ENCODE measurements at regions not wholly inside any gene's neighbourhood (a gene's known extent, or its start where the extent isn't known, plus 50 kb on each side); places are given as distances from the start of the nearest gene placed in this dataset.
A peak's percentile ranks its signal among the peaks of the same experiment; 100 is the strongest.

- no TSS peak for BruUV-seq (replicated peaks)
- H2BK20ac ChIP-seq (ENCODE audit: low read depth, low read length): no peak overlapping the region
- no peak overlapping the region for H3K4ac ChIP-seq (ENCODE audit: low read depth, low read length)
- in situ Hi-C loops (cut with MboI; ENCODE audit: low sequenced_read_pairs): loop anchor here (25.0 kb wide), 1 partner anchor 362 kb away; the partner anchor contains the start of gene HMGB1
- no peak overlapping the region for H3K56ac ChIP-seq (ENCODE audit: extremely low read depth, insufficient read depth, low read length)
- dilution Hi-C loops (cut with HindIII; ENCODE audit: low sequenced_read_pairs, unreplicated experiment): no loop called here
- ATAC-seq (ENCODE audit: low read depth) (no peak), DNase-seq (no peak)
- H3K14ac ChIP-seq (replicated peaks; ENCODE audit: low read depth, low read length): no peak overlapping the region
- ChIA-PET POLR2A (ENCODE audit: unreplicated experiment) (no interaction called here), CTCF (no interaction called here)
- no peak overlapping the region for H2BK15ac ChIP-seq (ENCODE audit: low read depth, low read length)
- no peak overlapping the region for H3K18ac ChIP-seq (ENCODE audit: low read depth, low read length)
- no peak overlapping the region for H4K5ac ChIP-seq (ENCODE audit: low read depth, low read length)
- H2BK5ac ChIP-seq (ENCODE audit: low read depth, low read length, poor library complexity, severe bottlenecking): no peak overlapping the region
- no peak overlapping the region for H3K23ac ChIP-seq (ENCODE audit: low read depth, low read length)
- no peaks in the 10 kb centered on the region for H3K27me3 ChIP-seq (ENCODE audit: control insufficient read depth, insufficient read depth, low read length)
- H2AFZ ChIP-seq (replicated peaks; ENCODE audit: low read length, poor library complexity): peak overlapping the region; percentile 13
- peaks cover 7% of the 10 kb centered on the region for H3K9me1 ChIP-seq (ENCODE audit: insufficient read depth, low read length)
- H3K9ac ChIP-seq (ENCODE audit: low read depth, low read length): no peak overlapping the region
- H2BK120ac ChIP-seq (ENCODE audit: low read depth, low read length): no peak overlapping the region
- H3K4me3 ChIP-seq (ENCODE audit: insufficient read depth, low read depth, low read length): no peak overlapping the region
- no peaks in the 10 kb centered on the region for H3K36me3 ChIP-seq (ENCODE audit: control insufficient read depth, insufficient read depth, low read length)
- H4K8ac ChIP-seq (ENCODE audit: low read depth in 2 of 2, low read length in 2 of 2): no peak overlapping the region
- intact Hi-C loops (cut with micrococcal nuclease): no loop called here
- WGBS, 2 experiments (ENCODE audit: extremely low coverage in 2 of 2, insufficient read length in 1 of 2): 71% methylated on average over 5 of the region's 10 CpGs; no CpG with 5 or more reads in 1 of the 2 experiments
- H3K4me1 ChIP-seq (ENCODE audit: control insufficient read depth, insufficient read depth, low read length): peaks cover 4% of the 10 kb centered on the region; the same call in 1 of the 2 replicates
- no peak overlapping the region for H3K27ac ChIP-seq (ENCODE audit: insufficient read depth, low read length)
- no peaks in the 10 kb centered on the region for H3K9me3 ChIP-seq (ENCODE audit: control insufficient read depth, insufficient read depth, low read length)
- no peaks in the 10 kb centered on the region for H4K20me1 ChIP-seq (ENCODE audit: insufficient read depth, low read length)
- H2AK9ac ChIP-seq (replicated peaks; ENCODE audit: low read depth, low read length, poor library complexity): no peak overlapping the region
- H2AK5ac ChIP-seq (ENCODE audit: low read depth, low read length): no peak overlapping the region
- no peak overlapping the region; the same call in 1 of the 2 replicates for H4K91ac ChIP-seq (ENCODE audit: insufficient read depth, low read depth, low read length)
- no peaks in the 10 kb centered on the region for H3K79me1 ChIP-seq (ENCODE audit: low read depth in 1 of 2, low read length in 2 of 2)
- no peak overlapping the region for H3K4me2 ChIP-seq (ENCODE audit: low read depth, low read length)
- TF ChIP-seq NFE2L2 (IDR thresholded peaks at IDR 0.05; ENCODE audit: low read depth, low read length) (no peak), MAZ (IDR thresholded peaks at IDR 0.05; ENCODE audit: borderline replicate concordance, low read depth, low read length) (no peak), SMC3 (IDR thresholded peaks at IDR 0.05; ENCODE audit: low read depth, low read length) (no peak), RFX5 (IDR thresholded peaks at IDR 0.05; ENCODE audit: low read depth, low read length) (no peak)
Measured at GRCh38 chr13:30824651-30825050, 81.4 kb upstream of the MEDAG start.
